ENCODE measurements at regions not wholly inside any gene's neighbourhood (a gene's known extent, or its start where the extent isn't known, plus 50 kb on each side); places are given as distances from the start of the nearest gene placed in this dataset.
A peak's percentile ranks its signal among the peaks of the same experiment; 100 is the strongest.

GRCh38 chrX:13110433-13111324 is 66.3 kb upstream of the FAM9C start:
- H3K27me3 ChIP-seq: no peaks in the 10 kb centered on the region
- peaks cover 0 to 4% (median 0%) of the 10 kb centered on the region in 4 donors for H3K9me3 ChIP-seq
- TF ChIP-seq POLR2AphosphoS5 (IDR thresholded peaks at IDR 0.05) (peak; percentile 12 to 64), POLR2A (IDR thresholded peaks at IDR 0.05; ENCODE audit: low read depth) (no peak)
- intact Hi-C loops (cut with DNase I): no loop called here
- peaks cover 7 to 35% (median 14%) of the 10 kb centered on the region in 4 donors for H3K4me1 ChIP-seq
- no peaks in the 10 kb centered on the region for H3K36me3 ChIP-seq
- H3K27ac ChIP-seq (replicated peaks in 1 of 4): peak overlapping the region; percentile 38 to 73 (median 57)
- WGBS: 63% methylated on average over 10 of the region's 10 CpGs
- DNase-seq (ENCODE audit: extremely low spot score): no peak
- H3K4me3 ChIP-seq: no peak overlapping the region

- TF ChIP-seq POLR2A (IDR thresholded peaks at IDR 0.05; ENCODE audit: low read depth) (no peak), POLR2AphosphoS5 (IDR thresholded peaks at IDR 0.05) (no peak), EP300 (IDR thresholded peaks at IDR 0.05) (no peak), CTCF (IDR thresholded peaks at IDR 0.05) (no peak)
- H3K36me3 ChIP-seq: no peaks in the 10 kb centered on the region
- no peak for DNase-seq (ENCODE audit: extremely low spot score)
- no peak overlapping the region for H3K4me3 ChIP-seq
- peaks cover 0 to 4% (median 0%) of the 10 kb centered on the region in 4 donors for H3K9me3 ChIP-seq
- peak overlapping the region; percentile 38 to 73 (median 57) for H3K27ac ChIP-seq (replicated peaks in 1 of 4)
- no peaks in the 10 kb centered on the region for H3K27me3 ChIP-seq
- peaks cover 4 to 33% (median 10%) of the 10 kb centered on the region in 4 donors for H3K4me1 ChIP-seq
- WGBS: 79% methylated on average over 5 of the region's 5 CpGs
- intact Hi-C loops (cut with DNase I): no loop called here
Measured at GRCh38 chrX:13109817-13110216, 65.4 kb upstream of the FAM9C start.

- Histone ChIP-seq H3K36me3 (no peaks in the 10 kb centered on the region), H3K4me1 (peaks cover 16 to 39% (median 23%) of the 10 kb centered on the region in 4 donors), H3K27ac (replicated peaks in 1 of 4) (no peak overlapping the region), H3K27me3 (no peaks in the 10 kb centered on the region), H3K9me3 (no peaks in the 10 kb centered on the region), H3K4me3 (no peak overlapping the region)
- 100% methylated on average over 2 of the region's 2 CpGs for WGBS
- no peak for DNase-seq (ENCODE audit: extremely low spot score)
- TF ChIP-seq CTCF (IDR thresholded peaks at IDR 0.05): no peak
- no peak for TF ChIP-seq POLR2A (IDR thresholded peaks at IDR 0.05; ENCODE audit: low read depth)
- TF ChIP-seq EP300 (IDR thresholded peaks at IDR 0.05): no peak
- TF ChIP-seq POLR2AphosphoS5 (IDR thresholded peaks at IDR 0.05): no peak
- intact Hi-C loops (cut with DNase I): no loop called here
Measured at GRCh38 chrX:13103914-13104274, 59.5 kb upstream of the FAM9C start.

- WGBS: 77% methylated on average over 6 of the region's 6 CpGs
- Histone ChIP-seq H3K9me3 (no peaks in the 10 kb centered on the region), H3K27me3 (no peaks in the 10 kb centered on the region), H3K4me3 (no peak overlapping the region), H3K4me1 (peaks cover 16 to 39% (median 23%) of the 10 kb centered on the region in 4 donors), H3K36me3 (no peaks in the 10 kb centered on the region), H3K27ac (replicated peaks in 1 of 4) (no peak overlapping the region)
- no peak for DNase-seq (ENCODE audit: extremely low spot score)
- intact Hi-C loops (cut with DNase I): no loop called here
- no peak for TF ChIP-seq CTCF (IDR thresholded peaks at IDR 0.05)
- TF ChIP-seq POLR2AphosphoS5 (IDR thresholded peaks at IDR 0.05): no peak
- TF ChIP-seq EP300 (IDR thresholded peaks at IDR 0.05): no peak
- no peak for TF ChIP-seq POLR2A (IDR thresholded peaks at IDR 0.05; ENCODE audit: low read depth)
Measured at GRCh38 chrX:13103188-13103913, 58.9 kb upstream of the FAM9C start.

- DNase-seq (ENCODE audit: extremely low spot score): no peak
- Histone ChIP-seq H3K27ac (replicated peaks in 1 of 4) (peak overlapping the region; percentile 21 to 53 (median 34)), H3K4me3 (no peak overlapping the region), H3K9me3 (no peaks in the 10 kb centered on the region), H3K36me3 (no peaks in the 10 kb centered on the region), H3K27me3 (no peaks in the 10 kb centered on the region), H3K4me1 (peaks cover 16 to 39% (median 23%) of the 10 kb centered on the region in 4 donors)
- TF ChIP-seq CTCF (IDR thresholded peaks at IDR 0.05): no peak
- no peak for TF ChIP-seq POLR2AphosphoS5 (IDR thresholded peaks at IDR 0.05)
- TF ChIP-seq EP300 (IDR thresholded peaks at IDR 0.05): no peak
- no peak for TF ChIP-seq POLR2A (IDR thresholded peaks at IDR 0.05; ENCODE audit: low read depth)
- intact Hi-C loops (cut with DNase I): no loop called here
Measured at GRCh38 chrX:13102636-13103035, 58.2 kb upstream of the FAM9C start.
